GM18505 (cell line): ENCODE measurements at regions not wholly inside any gene's neighbourhood (a gene's known extent, or its start where the extent isn't known, plus 50 kb on each side); places are given as distances from the start of the nearest gene placed in this dataset.
A peak's percentile ranks its signal among the peaks of the same experiment; 100 is the strongest.

Experiments
- ATAC-seq: cut with Tn5 transposase; IDR thresholded peaks from one replicate; pipeline ENCODE4 v1.9.1; 2021; ENCODE audit not compliant: unreplicated experiment
- POLR2A ChIP-seq: IDR thresholded peaks from 4 replicates; pipeline ENCODE4 v1.6.1; 2011; ENCODE audit warnings: borderline replicate concordance; ENCODE audit not compliant: insufficient read depth, insufficient read length; ENCODE audit errors: extremely low read depth

DNA sequence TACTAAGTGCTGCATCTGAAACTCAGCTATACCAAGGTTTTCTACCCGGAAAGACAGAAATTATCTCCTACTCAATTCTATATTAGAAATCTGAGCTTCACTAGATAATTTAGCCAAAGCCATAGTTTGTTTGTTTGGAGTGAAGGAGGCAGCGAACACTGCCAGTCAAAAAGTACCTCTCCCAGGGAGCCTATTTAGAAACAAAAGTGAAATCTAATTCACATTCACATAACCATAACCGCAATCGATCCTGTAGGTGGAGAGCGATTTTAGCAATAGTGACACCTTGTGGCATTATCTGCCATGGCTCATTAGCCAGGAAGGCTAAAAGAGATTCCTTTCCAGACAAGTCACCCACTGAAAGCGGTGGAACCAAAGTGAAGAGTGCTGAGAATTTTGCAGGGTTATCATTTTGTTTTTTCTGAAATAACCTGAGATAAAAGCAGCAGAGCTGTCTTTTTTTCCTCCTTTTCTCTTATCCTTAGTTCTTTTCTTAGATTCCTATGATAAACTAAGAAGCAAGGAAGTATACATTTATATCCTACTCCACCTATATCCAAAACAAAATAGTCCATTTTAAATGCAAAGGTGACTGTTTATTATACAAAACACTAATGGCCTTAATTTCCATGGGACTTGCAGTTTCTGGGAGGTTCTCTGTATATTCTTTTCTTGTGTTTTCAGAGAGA, 83.7 kb upstream of the BET1 start:
- no peak for TF ChIP-seq POLR2A
- peak; percentile 94 for ATAC-seq

GRCh38 chr7:94088560-94088959, 84.4 kb upstream of the BET1 start:
- no peak for ATAC-seq
- TF ChIP-seq POLR2A = no peak

- no peak for TF ChIP-seq POLR2A
- no peak for ATAC-seq
These were observed 85.7 kb upstream of the BET1 start for GRCh38 chr7:94089806-94090205.

- no peak for ATAC-seq
- TF ChIP-seq POLR2A = no peak
These were observed 88.8 kb upstream of the BET1 start for GRCh38 chr7:94092980-94093379.

DNA sequence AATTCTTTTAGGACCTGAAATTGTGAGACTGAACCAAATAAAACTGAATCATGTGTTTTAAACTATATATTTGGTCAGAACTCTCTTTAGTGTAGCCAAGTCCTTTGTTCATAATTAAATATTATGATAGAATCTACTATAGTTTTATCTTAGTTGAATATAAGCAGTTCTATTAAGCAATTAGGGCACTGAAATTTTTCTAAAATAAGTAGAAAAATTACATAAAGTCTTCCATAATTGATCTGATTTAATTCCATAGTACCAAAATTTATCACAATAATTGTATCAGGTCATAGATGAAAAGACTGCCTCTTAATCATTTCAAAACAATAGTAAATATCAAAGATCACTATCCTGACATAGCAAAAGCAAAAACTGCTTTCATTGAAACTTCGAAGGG, 90.1 kb upstream of the BET1 start:
- TF ChIP-seq POLR2A = no peak
- no peak for ATAC-seq

GRCh38 chr7:94095316-94096009, 91.3 kb upstream of the BET1 start:
- TF ChIP-seq POLR2A = no peak
- no peak for ATAC-seq

DNA sequence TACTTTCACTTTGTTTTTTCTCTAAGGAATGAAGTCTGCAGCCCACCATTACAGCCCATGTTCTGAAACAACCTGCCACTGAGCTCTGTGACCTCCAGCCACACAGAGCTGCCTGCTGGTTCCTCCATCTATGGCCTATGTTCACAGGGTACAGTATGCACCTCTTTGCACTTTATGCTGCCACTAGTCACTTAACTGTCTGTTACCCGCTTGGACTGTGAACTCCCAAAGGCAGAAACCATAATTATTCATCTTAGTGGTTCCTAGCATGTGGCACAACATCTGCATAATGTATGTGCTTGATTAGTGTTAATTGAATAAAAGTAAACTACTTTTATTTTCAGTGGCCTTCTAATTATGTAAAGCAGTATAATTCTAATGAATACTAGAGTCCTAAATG, 95.5 kb upstream of the BET1 start:
- no peak for TF ChIP-seq POLR2A
- no peak for ATAC-seq

GRCh38 chr7:94100723-94101345, 96.7 kb upstream of the BET1 start:
- no peak for ATAC-seq
- TF ChIP-seq POLR2A = no peak

DNA sequence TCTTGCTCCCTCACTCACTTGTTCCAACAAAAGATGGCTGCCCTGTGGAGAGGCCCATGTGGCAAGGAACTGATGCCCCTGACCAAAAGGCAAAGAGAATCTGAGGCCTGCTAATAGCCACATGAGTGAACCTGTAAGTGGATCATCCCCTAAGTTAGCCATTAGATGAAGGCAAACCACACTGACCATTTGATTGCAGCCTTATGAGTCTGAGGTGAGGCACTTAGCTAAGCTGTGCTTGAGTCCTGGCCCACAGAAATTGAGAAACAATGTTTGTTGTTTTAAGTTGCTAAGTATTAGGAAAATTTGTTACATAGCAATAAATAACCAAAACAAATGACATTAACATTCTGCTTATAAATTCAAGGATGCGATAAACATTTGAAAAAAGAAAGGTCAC, 100.1 kb upstream of the BET1 start:
- TF ChIP-seq POLR2A = no peak
- ATAC-seq = no peak

- no peak for ATAC-seq
- no peak for TF ChIP-seq POLR2A
These were observed 105.4 kb upstream of the BET1 start for GRCh38 chr7:94109556-94109955.

DNA sequence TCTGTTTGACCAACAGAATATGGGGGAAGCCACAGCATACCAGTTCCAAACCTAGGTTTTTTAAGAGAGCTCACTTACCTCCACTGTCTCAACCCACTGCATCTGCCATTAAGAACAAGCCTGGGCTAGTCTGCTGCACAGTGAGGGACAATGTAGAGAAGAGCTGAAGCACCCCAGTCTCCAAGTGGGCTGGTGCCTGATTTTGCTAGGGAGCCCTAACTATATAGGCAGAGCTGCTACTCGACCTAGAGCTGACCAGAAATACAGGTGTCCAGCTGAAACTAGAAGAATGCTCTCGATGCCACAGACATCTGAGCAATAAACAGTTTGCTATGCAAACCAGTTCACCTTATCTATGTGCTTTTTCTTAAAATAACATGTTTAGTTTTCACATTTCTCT, 106.9 kb upstream of the BET1 start:
- ATAC-seq = no peak
- no peak for TF ChIP-seq POLR2A

DNA sequence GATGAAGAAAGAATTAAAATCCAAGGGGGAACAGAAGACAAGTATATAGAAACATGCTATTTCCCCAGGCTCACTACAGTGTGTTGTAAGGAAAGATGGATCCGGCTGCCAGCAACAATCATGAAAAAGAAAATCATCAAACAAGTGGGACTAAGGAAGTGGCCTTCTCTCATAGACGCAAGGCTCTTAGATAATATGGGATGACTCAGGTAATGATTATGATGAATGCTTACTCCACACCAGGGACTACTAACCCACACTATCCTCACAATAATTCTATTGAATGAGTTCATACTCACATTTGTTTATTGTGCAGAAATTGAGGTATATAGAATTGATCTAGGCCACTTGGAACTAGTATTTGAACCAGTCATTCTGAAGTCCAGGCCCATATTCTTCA, 111.2 kb upstream of the BET1 start:
- TF ChIP-seq POLR2A = no peak
- ATAC-seq = no peak

GRCh38 chr7:94123136-94123535, 119.0 kb upstream of the BET1 start:
- no peak for TF ChIP-seq POLR2A
- no peak for ATAC-seq

DNA sequence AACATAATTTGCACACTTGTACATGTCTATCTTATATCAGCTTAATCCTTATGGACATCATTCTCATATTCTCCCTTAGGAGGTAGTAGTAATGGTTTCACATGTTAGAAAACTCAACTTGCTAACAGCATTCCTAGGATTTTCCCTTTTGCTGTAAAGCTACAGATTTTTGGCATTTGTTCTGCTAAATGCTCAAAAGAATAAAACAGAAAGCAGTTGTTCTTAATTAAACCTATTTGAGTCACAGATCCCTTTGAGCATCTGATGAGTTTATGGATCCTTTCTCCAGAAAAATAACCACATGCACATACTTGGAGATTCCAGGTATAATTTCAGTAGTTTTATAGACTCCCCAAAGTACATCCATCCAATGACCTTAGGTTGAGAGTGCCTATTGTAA, 122.9 kb upstream of the BET1 start:
- no peak for TF ChIP-seq POLR2A
- ATAC-seq = no peak
